GM18907 (cell line): ENCODE measurements at regions not wholly inside any gene's neighbourhood (a gene's known extent, or its start where the extent isn't known, plus 50 kb on each side); places are given as distances from the start of the nearest gene placed in this dataset.
A peak's percentile ranks its signal among the peaks of the same experiment; 100 is the strongest.
"Not testable (repeated sequence)": the region's sequence is repeated elsewhere in the genome, so short reads cannot be mapped to it uniquely, and the experiment has no call there.

Experiments used
- ATAC-seq: cut with Tn5 transposase; IDR thresholded peaks from one replicate; pipeline ENCODE4 v1.9.1; 2021; ENCODE audit warnings: mild to moderate bottlenecking, moderate library complexity; ENCODE audit not compliant: unreplicated experiment

- not testable (repeated sequence) for ATAC-seq
These were observed 54.4 kb upstream of the MUCL1 start for GRCh38 chr12:54799966-54800365.

- no peak for ATAC-seq
These were observed 55.7 kb upstream of the MUCL1 start for GRCh38 chr12:54798651-54799050.

- no peak for ATAC-seq
These were observed 57.3 kb upstream of the MUCL1 start for GRCh38 chr12:54796991-54797390.

- no peak for ATAC-seq
These were observed 58.7 kb upstream of the MUCL1 start for GRCh38 chr12:54795644-54796043.

GRCh38 chr12:54786081-54786480 is 68.2 kb upstream of the MUCL1 start:
- no peak for ATAC-seq

- ATAC-seq: no peak
These were observed 70.2 kb upstream of the MUCL1 start for GRCh38 chr12:54784115-54784514.

GRCh38 chr12:54777031-54777430 is 77.3 kb upstream of the MUCL1 start:
- ATAC-seq: not testable (repeated sequence)

- ATAC-seq: no peak
These were observed 80.7 kb upstream of the MUCL1 start for GRCh38 chr12:54773593-54773992.

- no peak for ATAC-seq
These were observed 88.7 kb upstream of the MUCL1 start for GRCh38 chr12:54765652-54766051.

GRCh38 chr12:54762390-54762789 is 91.9 kb upstream of the MUCL1 start:
- ATAC-seq: no peak

- ATAC-seq: no peak
These were observed 94.6 kb upstream of the MUCL1 start for GRCh38 chr12:54759751-54760150.

GRCh38 chr12:54751493-54751892 is 102.8 kb upstream of the MUCL1 start:
- ATAC-seq: no peak

GRCh38 chr12:54749191-54749818 is 101.1 kb upstream of the DCD start:
- ATAC-seq: peak; percentile 77

- ATAC-seq: no peak
These were observed 96.4 kb upstream of the DCD start for GRCh38 chr12:54744590-54744989.

GRCh38 chr12:54740882-54741281 is 92.7 kb upstream of the DCD start:
- no peak for ATAC-seq

GRCh38 chr12:54736549-54736948 is 88.4 kb upstream of the DCD start:
- ATAC-seq: no peak

- no peak for ATAC-seq
These were observed 86.2 kb upstream of the DCD start for GRCh38 chr12:54734196-54734950.

GRCh38 chr12:54725233-54725843 is 77.2 kb upstream of the DCD start:
- no peak for ATAC-seq

- ATAC-seq: peak; percentile 65
These were observed 75.5 kb upstream of the DCD start for GRCh38 chr12:54723379-54724256.

GRCh38 chr12:54721312-54721711 is 73.1 kb upstream of the DCD start:
- no peak for ATAC-seq

GRCh38 chr12:54719691-54720090 is 71.5 kb upstream of the DCD start:
- no peak for ATAC-seq
